ENCODE measurements at regions not wholly inside any gene's neighbourhood (a gene's known extent, or its start where the extent isn't known, plus 50 kb on each side); places are given as distances from the start of the nearest gene placed in this dataset.

DNA sequence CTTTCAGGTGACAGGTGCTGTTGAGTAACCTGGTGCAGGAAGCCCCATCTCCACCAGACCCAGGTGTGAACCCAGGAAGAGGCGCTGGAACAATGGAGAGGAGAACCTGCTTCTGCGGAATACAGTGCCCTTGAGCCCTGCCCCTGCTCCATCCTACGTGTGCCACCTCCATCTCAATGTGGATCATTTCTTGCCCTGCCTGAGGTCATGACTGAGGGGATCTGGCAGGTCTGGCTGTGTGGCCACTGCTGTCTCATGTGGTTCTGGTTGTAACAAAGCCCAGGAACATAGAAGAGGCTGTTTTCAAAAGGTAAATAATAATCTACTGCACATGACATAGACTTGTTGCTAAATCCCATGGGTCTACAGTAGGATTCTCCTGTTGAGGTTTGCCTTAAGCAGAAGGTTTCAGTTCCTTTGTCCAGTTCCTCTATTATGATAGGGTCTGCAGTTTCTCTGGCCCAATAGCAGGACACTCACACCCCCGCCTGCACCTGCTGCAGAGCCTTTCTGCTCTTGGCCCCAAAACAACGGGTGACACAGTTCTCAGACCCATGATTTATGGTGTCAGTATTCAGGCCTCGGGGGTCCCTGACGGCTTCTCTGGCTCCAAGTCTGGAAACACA is 113.5 kb upstream of the IGLL5 start:
- TF ChIP-seq, protein P1, sequence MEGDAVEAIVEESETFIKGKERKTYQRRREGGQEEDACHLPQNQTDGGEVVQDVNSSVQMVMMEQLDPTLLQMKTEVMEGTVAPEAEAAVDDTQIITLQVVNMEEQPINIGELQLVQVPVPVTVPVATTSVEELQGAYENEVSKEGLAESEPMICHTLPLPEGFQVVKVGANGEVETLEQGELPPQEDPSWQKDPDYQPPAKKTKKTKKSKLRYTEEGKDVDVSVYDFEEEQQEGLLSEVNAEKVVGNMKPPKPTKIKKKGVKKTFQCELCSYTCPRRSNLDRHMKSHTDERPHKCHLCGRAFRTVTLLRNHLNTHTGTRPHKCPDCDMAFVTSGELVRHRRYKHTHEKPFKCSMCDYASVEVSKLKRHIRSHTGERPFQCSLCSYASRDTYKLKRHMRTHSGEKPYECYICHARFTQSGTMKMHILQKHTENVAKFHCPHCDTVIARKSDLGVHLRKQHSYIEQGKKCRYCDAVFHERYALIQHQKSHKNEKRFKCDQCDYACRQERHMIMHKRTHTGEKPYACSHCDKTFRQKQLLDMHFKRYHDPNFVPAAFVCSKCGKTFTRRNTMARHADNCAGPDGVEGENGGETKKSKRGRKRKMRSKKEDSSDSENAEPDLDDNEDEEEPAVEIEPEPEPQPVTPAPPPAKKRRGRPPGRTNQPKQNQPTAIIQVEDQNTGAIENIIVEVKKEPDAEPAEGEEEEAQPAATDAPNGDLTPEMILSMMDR (IDR thresholded peaks at IDR 0.05; ENCODE audit: poor library complexity), result no peak
- TF ChIP-seq EZH2phosphoT487 (IDR thresholded peaks at IDR 0.05; ENCODE audit: low read depth, severe bottlenecking, unreplicated experiment), result no peak

All from hepatocyte (in vitro differentiated cells).